ENCODE measurements at regions not wholly inside any gene's neighbourhood (a gene's known extent, or its start where the extent isn't known, plus 50 kb on each side); places are given as distances from the start of the nearest gene placed in this dataset.

DNA sequence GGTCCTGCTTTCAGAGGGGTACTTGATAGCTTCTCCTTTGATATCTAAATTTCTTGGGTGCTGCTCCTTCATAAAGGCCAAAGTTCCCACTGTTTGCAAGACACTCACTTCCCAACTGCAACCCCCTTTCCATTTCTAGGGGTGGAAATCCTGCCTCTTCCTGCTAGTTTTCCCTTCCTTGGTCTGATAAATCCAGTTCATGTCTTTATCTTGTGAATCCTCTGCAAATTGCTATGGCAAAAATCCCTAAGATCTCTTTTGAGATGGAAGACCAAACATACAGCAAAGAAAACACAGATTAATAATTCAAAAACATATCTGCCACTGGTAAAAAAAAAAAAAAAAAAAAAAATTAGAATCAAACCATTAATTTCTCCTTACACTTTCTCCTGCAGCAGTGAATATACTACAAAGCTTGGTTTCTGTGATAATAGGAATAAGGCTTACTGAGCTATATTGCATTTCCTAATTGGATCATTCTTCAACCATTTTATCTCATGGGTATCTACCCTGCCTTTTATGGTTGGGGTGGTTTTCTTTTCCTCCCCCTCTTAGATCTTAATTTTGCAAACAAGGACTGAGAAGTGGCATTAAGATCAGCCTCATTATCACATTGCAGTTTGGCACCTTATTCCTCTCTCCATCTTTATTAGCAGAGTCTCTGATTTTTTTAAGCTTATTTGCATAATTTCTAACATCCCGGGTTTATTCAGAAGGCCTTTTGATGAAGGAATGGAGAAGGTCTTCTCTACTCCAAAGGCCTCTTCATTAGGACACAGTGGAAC is 439.1 kb downstream of the XYLT1 start:
- TF ChIP-seq EZH2 (IDR thresholded peaks at IDR 0.05): no peak
- no peak for TF ChIP-seq CTCF (IDR thresholded peaks at IDR 0.05)

Measured in neural progenitor cell (in vitro differentiated cells).